ENCODE measurements at regions not wholly inside any gene's neighbourhood (a gene's known extent, or its start where the extent isn't known, plus 50 kb on each side); places are given as distances from the start of the nearest gene placed in this dataset.

- no peak overlapping the region for H4K91ac ChIP-seq (ENCODE audit: insufficient read depth, low read depth, low read length)
These were observed 307.3 kb upstream of the SGCD start for GRCh38 chr5:156019571-156020180.

More at GRCh38 chr5:156019571-156020180, 307.3 kb upstream of the SGCD start:
- Histone ChIP-seq H3K9me1 (ENCODE audit: insufficient read depth, low read length) (no peaks in the 10 kb centered on the region), H3K4ac (ENCODE audit: low read depth, low read length) (no peak overlapping the region), H3K18ac (ENCODE audit: low read depth, low read length) (no peak overlapping the region), H3K4me2 (ENCODE audit: low read depth, low read length) (no peak overlapping the region), H3K9ac (ENCODE audit: low read depth, low read length) (no peak overlapping the region), H4K20me1 (ENCODE audit: insufficient read depth, low read length) (no peaks in the 10 kb centered on the region), H4K5ac (ENCODE audit: low read depth, low read length) (no peak overlapping the region), H3K79me1 (ENCODE audit: low read depth in 1 of 2, low read length in 2 of 2) (no peaks in the 10 kb centered on the region), H2BK20ac (ENCODE audit: low read depth, low read length) (no peak overlapping the region), H3K27me3 (ENCODE audit: control insufficient read depth, insufficient read depth, low read length) (no peaks in the 10 kb centered on the region), H2AK9ac (replicated peaks; ENCODE audit: low read depth, low read length, poor library complexity) (no peak overlapping the region), H3K36me3 (ENCODE audit: control insufficient read depth, insufficient read depth, low read length) (no peaks in the 10 kb centered on the region), H2BK5ac (ENCODE audit: low read depth, low read length, poor library complexity, severe bottlenecking) (no peak overlapping the region), H3K14ac (replicated peaks; ENCODE audit: low read depth, low read length) (no peak overlapping the region), H3K9me3 (ENCODE audit: control insufficient read depth, insufficient read depth, low read length) (no peaks in the 10 kb centered on the region), H4K8ac (ENCODE audit: low read depth in 2 of 2, low read length in 2 of 2) (no peak overlapping the region), H2AFZ (replicated peaks; ENCODE audit: low read length, poor library complexity) (no peak overlapping the region), H2AK5ac (ENCODE audit: low read depth, low read length) (no peak overlapping the region), H3K4me1 (ENCODE audit: control insufficient read depth, insufficient read depth, low read length) (no peaks in the 10 kb centered on the region), H3K4me3 (ENCODE audit: insufficient read depth, low read depth, low read length) (no peak overlapping the region), H2BK15ac (ENCODE audit: low read depth, low read length) (no peak overlapping the region), H2BK120ac (ENCODE audit: low read depth, low read length) (no peak overlapping the region), H3K56ac (ENCODE audit: extremely low read depth, insufficient read depth, low read length) (no peak overlapping the region), H3K27ac (ENCODE audit: insufficient read depth, low read length) (no peak overlapping the region), H3K23ac (ENCODE audit: low read depth, low read length) (no peak overlapping the region)
- CTCF ChIA-PET = no interaction called here
- ATAC-seq (ENCODE audit: low read depth) (no peak), DNase-seq (no peak)
- dilution Hi-C loops (cut with HindIII; ENCODE audit: low sequenced_read_pairs, unreplicated experiment) = no loop called here
- BruUV-seq (replicated peaks) = no TSS peak
- in situ Hi-C loops (cut with MboI; ENCODE audit: low sequenced_read_pairs) = no loop called here
- 85% methylated on average over 4 of the region's 7 CpGs; no CpG with 5 or more reads in 1 of the 2 experiments for WGBS, 2 experiments (ENCODE audit: extremely low coverage in 2 of 2, insufficient read length in 1 of 2)
- intact Hi-C loops (cut with micrococcal nuclease) = no loop called here
- TF ChIP-seq RAD21 (IDR thresholded peaks at IDR 0.05; ENCODE audit: low read length) (no peak), RCOR1 (IDR thresholded peaks at IDR 0.05; ENCODE audit: insufficient replicate concordance, low read length) (no peak), BHLHE40 (IDR thresholded peaks at IDR 0.05; ENCODE audit: low read depth, low read length) (no peak), MAFK (IDR thresholded peaks at IDR 0.05; ENCODE audit: low read depth, low read length) (no peak), SMC3 (IDR thresholded peaks at IDR 0.05; ENCODE audit: low read depth, low read length) (no peak), NFE2L2 (IDR thresholded peaks at IDR 0.05; ENCODE audit: low read depth, low read length) (no peak), CTCF (conservative IDR thresholded peaks at IDR 0.05; ENCODE audit: low read depth, low read length) (no peak), RFX5 (IDR thresholded peaks at IDR 0.05; ENCODE audit: low read depth, low read length) (no peak), CHD1 (IDR thresholded peaks at IDR 0.05; ENCODE audit: low read depth, low read length) (no peak), POLR2A (IDR thresholded peaks at IDR 0.05; ENCODE audit: low read depth, low read length) (no peak), USF2 (IDR thresholded peaks at IDR 0.05; ENCODE audit: low read depth, low read length) (no peak), ELK1 (IDR thresholded peaks at IDR 0.05; ENCODE audit: borderline replicate concordance, low read depth, low read length) (no peak), MXI1 (IDR thresholded peaks at IDR 0.05; ENCODE audit: borderline replicate concordance, low read depth, low read length) (no peak), MAZ (IDR thresholded peaks at IDR 0.05; ENCODE audit: borderline replicate concordance, low read depth, low read length) (no peak), FOS (IDR thresholded peaks at IDR 0.05; ENCODE audit: low read depth, low read length) (no peak), CEBPB (IDR thresholded peaks at IDR 0.05; ENCODE audit: low read depth, low read length) (no peak)
- POLR2A ChIA-PET (ENCODE audit: unreplicated experiment) = no interaction called here
